ENCODE measurements at regions not wholly inside any gene's neighbourhood (a gene's known extent, or its start where the extent isn't known, plus 50 kb on each side); places are given as distances from the start of the nearest gene placed in this dataset.
A peak's percentile ranks its signal among the peaks of the same experiment; 100 is the strongest.

DNA sequence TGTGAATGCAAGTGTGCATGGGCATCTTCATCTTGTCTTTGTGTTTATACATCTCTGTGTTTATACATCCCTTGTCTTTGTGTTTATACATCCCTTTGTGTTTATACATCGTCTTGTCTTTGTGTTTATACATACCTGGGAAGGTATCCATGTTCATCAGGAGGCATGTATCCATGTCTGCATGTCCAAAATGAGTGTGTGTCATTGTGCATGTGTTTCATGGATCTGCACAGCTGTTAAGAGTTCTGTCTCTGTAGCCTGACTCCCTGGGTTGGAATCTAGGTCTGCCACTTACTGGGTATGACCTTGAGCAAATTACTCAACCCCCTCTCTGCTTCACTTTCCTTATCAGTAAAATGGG lies 50.1 kb upstream of the SIRPA start:
- H3K23ac ChIP-seq (ENCODE audit: low read length in 2 of 2), result no peak overlapping the region
- H2BK15ac ChIP-seq (ENCODE audit: low read depth, poor library complexity, severe bottlenecking), result no peak overlapping the region
- no peak overlapping the region for H4K91ac ChIP-seq (ENCODE audit: low read length)
- H3K18ac ChIP-seq (ENCODE audit: low read depth in 1 of 2, low read length in 2 of 2), result no peak overlapping the region
- no peak overlapping the region for H4K8ac ChIP-seq (ENCODE audit: low read length)
- no peak overlapping the region for H3K4me2 ChIP-seq (ENCODE audit: low read length, poor library complexity, severe bottlenecking)
- H3K9ac ChIP-seq (ENCODE audit: low read length), result peak overlapping the region; percentile 39
- H2BK5ac ChIP-seq (ENCODE audit: low read depth, low read length, poor library complexity, severe bottlenecking), result no peak overlapping the region
- H2AK5ac ChIP-seq (ENCODE audit: low read length, severe bottlenecking), result no peak overlapping the region
- H3K4me1 ChIP-seq (ENCODE audit: control insufficient read depth, insufficient read depth, low read depth, low read length), result no peaks in the 10 kb centered on the region
- DNase-seq, result no peak
- WGBS, result 0% methylated on average over 1 of the region's 1 CpG
- no peak overlapping the region for H2BK12ac ChIP-seq (ENCODE audit: low read length in 2 of 2)
- no peaks in the 10 kb centered on the region for H3K79me1 ChIP-seq (replicated peaks; ENCODE audit: low read length, poor library complexity, severe bottlenecking)
- no peak overlapping the region for H3K27ac ChIP-seq (ENCODE audit: low read length, poor library complexity, severe bottlenecking)
- peaks cover 6 to 25% of the 10 kb centered on the region in 2 experiments for H3K27me3 ChIP-seq (ENCODE audit: control insufficient read depth in 1 of 2, insufficient read depth in 1 of 2, low read length in 2 of 2)
- no peak overlapping the region for H2AFZ ChIP-seq (ENCODE audit: low read depth, low read length)
- no peak overlapping the region for H3K14ac ChIP-seq (ENCODE audit: low read length in 2 of 2)
- no peak overlapping the region for H3K4ac ChIP-seq (ENCODE audit: low read depth in 1 of 2, low read length in 2 of 2)
- no peak overlapping the region for H3K4me3 ChIP-seq (ENCODE audit: insufficient read depth in 1 of 2, low read depth in 1 of 2, low read length in 2 of 2)
- no peaks in the 10 kb centered on the region for H3K9me3 ChIP-seq (ENCODE audit: control insufficient read depth, low read length)
- H3K36me3 ChIP-seq (ENCODE audit: control insufficient read depth in 1 of 2, insufficient read depth in 2 of 2, low read depth in 1 of 2, low read length in 2 of 2), result no peaks in the 10 kb centered on the region
- H2BK120ac ChIP-seq (ENCODE audit: low read depth, low read length), result no peak overlapping the region

DNA sequence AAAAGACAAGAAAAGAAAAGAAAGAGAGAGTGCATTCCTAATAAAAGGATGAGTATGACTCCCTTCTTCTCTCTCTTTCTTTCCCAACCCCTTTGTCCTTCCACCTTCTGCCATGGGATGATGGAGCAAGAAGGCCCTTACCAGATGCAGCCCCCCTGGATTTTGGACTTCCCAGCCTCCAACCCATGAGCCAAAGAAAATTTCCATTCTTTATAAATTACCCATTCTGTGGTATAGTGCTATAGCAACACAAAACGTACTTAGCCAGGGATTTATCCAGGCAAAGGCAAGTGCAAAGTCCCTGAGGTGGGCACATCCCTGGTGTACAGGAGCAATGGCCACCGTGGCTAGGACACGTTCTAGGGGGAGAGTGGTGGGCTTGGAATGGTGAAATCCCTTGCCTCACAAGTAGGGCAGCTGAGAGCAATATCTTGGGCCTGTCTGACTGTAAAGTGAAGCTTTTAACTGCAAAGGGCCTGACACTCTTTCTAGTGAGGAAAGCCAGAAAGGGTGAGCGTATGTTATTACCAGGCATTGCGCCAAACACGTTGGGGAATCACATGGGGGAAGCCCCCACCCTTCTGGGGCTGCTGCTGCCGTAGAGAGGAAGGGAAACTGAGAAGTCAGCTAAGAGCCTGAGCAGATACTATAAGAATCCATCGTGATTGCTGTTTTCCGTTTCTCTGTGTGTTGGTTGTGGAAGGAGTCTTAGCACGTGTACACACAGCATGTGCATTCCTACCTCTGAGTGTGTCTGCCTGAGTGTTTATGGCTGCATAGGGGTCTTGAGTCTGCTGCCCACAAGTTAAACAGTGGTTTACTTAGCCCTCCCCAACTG lies 50.7 kb upstream of the SIRPA start:
- H3K9ac ChIP-seq (ENCODE audit: low read length), result peak overlapping the region; percentile 39
- no peaks in the 10 kb centered on the region for H3K79me1 ChIP-seq (replicated peaks; ENCODE audit: low read length, poor library complexity, severe bottlenecking)
- peak overlapping the region; percentile 82 to 92 for H3K18ac ChIP-seq (ENCODE audit: low read depth in 1 of 2, low read length in 2 of 2)
- no peak overlapping the region for H3K4me2 ChIP-seq (ENCODE audit: low read length, poor library complexity, severe bottlenecking)
- peak overlapping the region; percentile 51 to 91 for H2BK12ac ChIP-seq (ENCODE audit: low read length in 2 of 2)
- H3K27me3 ChIP-seq (ENCODE audit: control insufficient read depth in 1 of 2, insufficient read depth in 1 of 2, low read length in 2 of 2), result peaks cover 6 to 25% of the 10 kb centered on the region in 2 experiments
- no peak overlapping the region for H2AFZ ChIP-seq (ENCODE audit: low read depth, low read length)
- H3K23ac ChIP-seq (ENCODE audit: low read length in 2 of 2), result no peak overlapping the region
- no peaks in the 10 kb centered on the region for H3K4me1 ChIP-seq (ENCODE audit: control insufficient read depth, insufficient read depth, low read depth, low read length)
- H3K4ac ChIP-seq (ENCODE audit: low read depth in 1 of 2, low read length in 2 of 2), result peak overlapping the region; percentile 46 to 65
- H3K36me3 ChIP-seq (ENCODE audit: control insufficient read depth in 1 of 2, insufficient read depth in 2 of 2, low read depth in 1 of 2, low read length in 2 of 2), result no peaks in the 10 kb centered on the region
- H2BK5ac ChIP-seq (ENCODE audit: low read depth, low read length, poor library complexity, severe bottlenecking), result no peak overlapping the region
- H3K9me3 ChIP-seq (ENCODE audit: control insufficient read depth, low read length), result no peaks in the 10 kb centered on the region
- no peak overlapping the region for H3K27ac ChIP-seq (ENCODE audit: low read length, poor library complexity, severe bottlenecking)
- 25% methylated on average over 10 of the region's 10 CpGs for WGBS
- no peak overlapping the region for H3K4me3 ChIP-seq (ENCODE audit: insufficient read depth in 1 of 2, low read depth in 1 of 2, low read length in 2 of 2)
- no peak overlapping the region for H3K14ac ChIP-seq (ENCODE audit: low read length in 2 of 2)
- DNase-seq, result peak; percentile 96
- peak overlapping the region; percentile 88 for H4K91ac ChIP-seq (ENCODE audit: low read length)
- H2BK15ac ChIP-seq (ENCODE audit: low read depth, poor library complexity, severe bottlenecking), result no peak overlapping the region
- peak overlapping the region; percentile 78 for H4K8ac ChIP-seq (ENCODE audit: low read length)
- H2AK5ac ChIP-seq (ENCODE audit: low read length, severe bottlenecking), result no peak overlapping the region
- peak overlapping the region; percentile 71 for H2BK120ac ChIP-seq (ENCODE audit: low read depth, low read length)

DNA sequence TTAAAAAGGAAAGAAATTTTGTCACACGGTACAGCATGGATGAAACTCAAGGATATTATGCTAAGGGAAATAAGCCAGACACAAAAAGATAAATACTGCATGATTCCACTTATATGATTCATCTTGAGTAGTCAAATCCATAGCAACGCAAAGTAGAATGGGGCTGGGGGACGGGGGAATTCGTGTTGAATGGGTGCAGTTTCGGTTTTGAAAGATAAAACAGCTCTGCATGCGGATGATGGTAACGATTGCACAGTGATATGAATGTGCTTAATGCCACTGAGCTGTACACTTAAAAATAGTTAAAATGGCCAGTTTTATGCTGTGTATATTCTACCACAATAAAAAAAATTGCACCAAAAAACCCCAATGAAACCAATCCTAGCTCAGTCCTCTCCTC lies 52.9 kb upstream of the SIRPA start:
- Histone ChIP-seq H3K9ac (ENCODE audit: low read length) (no peak overlapping the region), H3K4ac (ENCODE audit: low read depth in 1 of 2, low read length in 2 of 2) (no peak overlapping the region), H3K23ac (ENCODE audit: low read length in 2 of 2) (no peak overlapping the region), H3K27ac (ENCODE audit: low read length, poor library complexity, severe bottlenecking) (no peak overlapping the region), H2BK120ac (ENCODE audit: low read depth, low read length) (peak overlapping the region; percentile 11), H2BK15ac (ENCODE audit: low read depth, poor library complexity, severe bottlenecking) (no peak overlapping the region), H3K79me1 (replicated peaks; ENCODE audit: low read length, poor library complexity, severe bottlenecking) (no peaks in the 10 kb centered on the region), H3K18ac (ENCODE audit: low read depth in 1 of 2, low read length in 2 of 2) (peak overlapping the region in 1 of 2 experiments; percentile 16), H3K9me3 (ENCODE audit: control insufficient read depth, low read length) (no peaks in the 10 kb centered on the region), H2AK5ac (ENCODE audit: low read length, severe bottlenecking) (no peak overlapping the region), H3K36me3 (ENCODE audit: control insufficient read depth in 1 of 2, insufficient read depth in 2 of 2, low read depth in 1 of 2, low read length in 2 of 2) (no peaks in the 10 kb centered on the region), H2BK12ac (ENCODE audit: low read length in 2 of 2) (peak overlapping the region in 1 of 2 experiments; percentile 70), H4K8ac (ENCODE audit: low read length) (no peak overlapping the region), H3K4me2 (ENCODE audit: low read length, poor library complexity, severe bottlenecking) (no peak overlapping the region), H3K4me3 (ENCODE audit: insufficient read depth in 1 of 2, low read depth in 1 of 2, low read length in 2 of 2) (no peak overlapping the region), H2AFZ (ENCODE audit: low read depth, low read length) (no peak overlapping the region), H3K4me1 (ENCODE audit: control insufficient read depth, insufficient read depth, low read depth, low read length) (peaks cover 2% of the 10 kb centered on the region), H4K91ac (ENCODE audit: low read length) (no peak overlapping the region), H3K14ac (ENCODE audit: low read length in 2 of 2) (no peak overlapping the region), H2BK5ac (ENCODE audit: low read depth, low read length, poor library complexity, severe bottlenecking) (no peak overlapping the region), H3K27me3 (ENCODE audit: control insufficient read depth in 1 of 2, insufficient read depth in 1 of 2, low read length in 2 of 2) (peaks cover 8 to 27% of the 10 kb centered on the region in 2 experiments)
- whole genome bisulfite sequencing, result 96% methylated on average over 4 of the region's 7 CpGs
- no peak for DNase-seq

DNA sequence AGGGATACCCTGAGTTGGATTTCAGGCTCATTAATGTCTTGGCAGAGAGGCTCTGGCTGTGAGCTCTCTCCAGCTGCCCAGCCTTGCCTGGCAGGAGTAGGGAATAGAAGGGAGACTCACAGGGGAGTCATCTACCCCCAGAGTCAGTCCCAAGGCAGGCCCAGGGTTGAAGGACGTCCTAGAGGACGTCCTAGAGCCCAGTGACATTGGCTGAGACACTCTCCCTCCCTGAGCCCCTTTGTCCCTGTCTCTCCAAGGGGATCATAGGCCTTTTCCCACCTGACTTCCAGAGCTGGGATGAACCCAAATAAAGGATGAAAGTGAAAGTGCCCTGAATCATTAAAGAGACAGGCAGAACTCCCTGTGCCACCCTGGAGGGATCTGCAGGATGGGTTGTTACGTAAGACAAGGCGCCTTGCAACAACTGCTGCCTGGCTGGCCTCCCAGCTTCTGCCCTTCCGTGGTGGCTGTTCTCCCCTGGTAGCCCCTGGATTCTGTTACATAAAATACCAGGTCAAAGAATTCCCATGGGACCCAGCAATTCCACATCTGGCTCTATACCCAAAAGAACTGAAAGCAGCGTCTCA lies 53.6 kb upstream of the SIRPA start:
- Histone ChIP-seq H3K14ac (ENCODE audit: low read length in 2 of 2) (peak overlapping the region in 1 of 2 experiments; percentile 80), H2AK5ac (ENCODE audit: low read length, severe bottlenecking) (no peak overlapping the region), H3K79me1 (replicated peaks; ENCODE audit: low read length, poor library complexity, severe bottlenecking) (no peaks in the 10 kb centered on the region), H2BK15ac (ENCODE audit: low read depth, poor library complexity, severe bottlenecking) (no peak overlapping the region), H3K4me3 (ENCODE audit: insufficient read depth in 1 of 2, low read depth in 1 of 2, low read length in 2 of 2) (no peak overlapping the region), H2BK12ac (ENCODE audit: low read length in 2 of 2) (peak overlapping the region; percentile 7 to 71), H3K27ac (ENCODE audit: low read length, poor library complexity, severe bottlenecking) (no peak overlapping the region), H2BK5ac (ENCODE audit: low read depth, low read length, poor library complexity, severe bottlenecking) (no peak overlapping the region), H4K91ac (ENCODE audit: low read length) (peak overlapping the region; percentile 12), H3K9ac (ENCODE audit: low read length) (no peak overlapping the region), H3K4ac (ENCODE audit: low read depth in 1 of 2, low read length in 2 of 2) (peak overlapping the region; percentile 0 to 55), H3K4me1 (ENCODE audit: control insufficient read depth, insufficient read depth, low read depth, low read length) (peaks cover 2% of the 10 kb centered on the region), H2AFZ (ENCODE audit: low read depth, low read length) (no peak overlapping the region), H3K27me3 (ENCODE audit: control insufficient read depth in 1 of 2, insufficient read depth in 1 of 2, low read length in 2 of 2) (peaks cover 13 to 33% of the 10 kb centered on the region in 2 experiments), H3K9me3 (ENCODE audit: control insufficient read depth, low read length) (no peaks in the 10 kb centered on the region), H4K8ac (ENCODE audit: low read length) (peak overlapping the region; percentile 78), H3K23ac (ENCODE audit: low read length in 2 of 2) (no peak overlapping the region), H3K18ac (ENCODE audit: low read depth in 1 of 2, low read length in 2 of 2) (peak overlapping the region; percentile 40 to 67), H3K36me3 (ENCODE audit: control insufficient read depth in 1 of 2, insufficient read depth in 2 of 2, low read depth in 1 of 2, low read length in 2 of 2) (no peaks in the 10 kb centered on the region), H3K4me2 (ENCODE audit: low read length, poor library complexity, severe bottlenecking) (no peak overlapping the region), H2BK120ac (ENCODE audit: low read depth, low read length) (no peak overlapping the region)
- WGBS, result 79% methylated on average over 4 of the region's 6 CpGs
- peak; percentile 41 for DNase-seq

All from mesenchymal stem cell (in vitro differentiated cells and primary cell).